ENCODE measurements at regions not wholly inside any gene's neighbourhood (a gene's known extent, or its start where the extent isn't known, plus 50 kb on each side); places are given as distances from the start of the nearest gene placed in this dataset.

DNA sequence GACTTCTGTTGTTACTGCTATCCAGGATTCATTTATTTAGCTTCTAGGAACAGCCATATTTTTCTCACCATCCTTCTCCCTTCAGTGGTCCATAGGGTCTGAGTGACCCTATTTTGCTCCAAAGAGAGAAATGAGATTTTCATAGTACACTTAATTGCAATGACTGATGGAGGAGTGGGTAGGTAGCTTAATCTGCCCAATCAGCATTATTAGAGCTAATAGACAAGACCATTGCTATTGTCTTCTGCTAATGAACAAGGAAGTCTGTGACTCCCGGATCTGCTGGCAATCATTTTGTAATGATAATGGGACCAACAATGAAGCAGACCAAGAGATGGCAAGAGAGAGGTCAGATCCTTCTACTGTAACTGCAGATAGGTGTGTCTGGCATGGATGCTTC lies 271.4 kb upstream of the SLC7A11 start:
- Mint-ChIP-seq H3K27me3 (peaks cover 6% of the 10 kb centered on the region), H3K36me3 (ENCODE audit: low read depth) (no peaks in the 10 kb centered on the region), H3K9me3 (no peaks in the 10 kb centered on the region), H3K27ac (no peak overlapping the region), H3K4me3 (no peak overlapping the region), H3K4me1 (no peaks in the 10 kb centered on the region)
- ATAC-seq (ENCODE audit: low read depth) (no peak), DNase-seq (no peak)
- intact Hi-C loops (cut with micrococcal nuclease): no loop called here
- CTCF ChIA-PET: no interaction called here
- TF ChIP-seq, protein P1, sequence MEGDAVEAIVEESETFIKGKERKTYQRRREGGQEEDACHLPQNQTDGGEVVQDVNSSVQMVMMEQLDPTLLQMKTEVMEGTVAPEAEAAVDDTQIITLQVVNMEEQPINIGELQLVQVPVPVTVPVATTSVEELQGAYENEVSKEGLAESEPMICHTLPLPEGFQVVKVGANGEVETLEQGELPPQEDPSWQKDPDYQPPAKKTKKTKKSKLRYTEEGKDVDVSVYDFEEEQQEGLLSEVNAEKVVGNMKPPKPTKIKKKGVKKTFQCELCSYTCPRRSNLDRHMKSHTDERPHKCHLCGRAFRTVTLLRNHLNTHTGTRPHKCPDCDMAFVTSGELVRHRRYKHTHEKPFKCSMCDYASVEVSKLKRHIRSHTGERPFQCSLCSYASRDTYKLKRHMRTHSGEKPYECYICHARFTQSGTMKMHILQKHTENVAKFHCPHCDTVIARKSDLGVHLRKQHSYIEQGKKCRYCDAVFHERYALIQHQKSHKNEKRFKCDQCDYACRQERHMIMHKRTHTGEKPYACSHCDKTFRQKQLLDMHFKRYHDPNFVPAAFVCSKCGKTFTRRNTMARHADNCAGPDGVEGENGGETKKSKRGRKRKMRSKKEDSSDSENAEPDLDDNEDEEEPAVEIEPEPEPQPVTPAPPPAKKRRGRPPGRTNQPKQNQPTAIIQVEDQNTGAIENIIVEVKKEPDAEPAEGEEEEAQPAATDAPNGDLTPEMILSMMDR (IDR thresholded peaks at IDR 0.05): no peak
- POLR2A ChIA-PET: no interaction called here

DNA sequence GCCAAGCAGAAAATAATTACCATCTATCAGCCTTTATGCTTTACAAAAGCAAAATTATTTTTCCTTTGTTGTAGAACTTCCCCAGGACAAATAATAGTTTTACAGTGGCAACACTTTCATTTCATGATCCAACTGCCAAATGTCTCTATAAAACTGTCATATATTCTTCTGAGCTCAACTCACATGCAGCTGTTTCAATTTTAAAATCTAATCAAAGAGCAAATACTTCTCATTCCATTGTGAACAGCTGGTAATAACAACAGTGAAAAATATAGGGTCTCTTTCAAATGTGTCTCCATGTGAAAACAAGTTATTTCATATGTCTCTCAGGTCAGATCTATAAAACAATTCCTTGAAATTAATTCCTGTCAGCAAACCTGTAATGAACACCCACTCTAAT lies 270.6 kb upstream of the SLC7A11 start:
- intact Hi-C loops (cut with micrococcal nuclease): no loop called here
- POLR2A ChIA-PET: no interaction called here
- H3K4me3 Mint-ChIP-seq: no peak overlapping the region
- H3K4me1 Mint-ChIP-seq: no peaks in the 10 kb centered on the region
- H3K27me3 Mint-ChIP-seq: peaks cover 6% of the 10 kb centered on the region
- no peaks in the 10 kb centered on the region for H3K9me3 Mint-ChIP-seq
- TF ChIP-seq, protein P1 (IDR thresholded peaks at IDR 0.05): no peak
- no peak overlapping the region for H3K27ac Mint-ChIP-seq
- DNase-seq: no peak
- CTCF ChIA-PET: no interaction called here
- no peaks in the 10 kb centered on the region for H3K36me3 Mint-ChIP-seq (ENCODE audit: low read depth)
- ATAC-seq (ENCODE audit: low read depth): no peak

DNA sequence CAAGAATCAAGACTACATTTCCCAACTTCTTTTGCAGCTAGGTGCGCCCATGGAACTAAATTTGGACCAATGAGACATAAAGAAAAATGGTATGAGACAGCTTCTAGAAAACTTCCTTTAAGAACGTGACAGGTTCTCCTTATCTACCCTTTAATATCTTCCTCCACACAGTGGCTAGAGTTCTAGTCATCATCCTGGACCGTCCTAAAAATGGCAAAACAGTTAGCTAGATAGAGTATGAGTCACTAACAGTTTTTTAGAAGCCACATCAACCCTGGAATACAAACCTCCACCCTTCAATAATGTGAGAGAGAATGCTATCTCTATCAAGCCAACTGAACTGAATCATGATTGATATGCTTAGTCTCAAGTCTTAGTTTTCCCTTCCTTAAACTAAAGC lies 267.9 kb upstream of the SLC7A11 start:
- Mint-ChIP-seq H3K27ac (no peak overlapping the region), H3K9me3 (no peaks in the 10 kb centered on the region), H3K27me3 (peaks cover 3% of the 10 kb centered on the region), H3K36me3 (ENCODE audit: low read depth) (no peaks in the 10 kb centered on the region), H3K4me3 (no peak overlapping the region), H3K4me1 (no peaks in the 10 kb centered on the region)
- DNase-seq (no peak), ATAC-seq (ENCODE audit: low read depth) (no peak)
- ChIA-PET CTCF (no interaction called here), POLR2A (no interaction called here)
- TF ChIP-seq, protein P1 (IDR thresholded peaks at IDR 0.05): no peak
- intact Hi-C loops (cut with micrococcal nuclease): no loop called here

DNA sequence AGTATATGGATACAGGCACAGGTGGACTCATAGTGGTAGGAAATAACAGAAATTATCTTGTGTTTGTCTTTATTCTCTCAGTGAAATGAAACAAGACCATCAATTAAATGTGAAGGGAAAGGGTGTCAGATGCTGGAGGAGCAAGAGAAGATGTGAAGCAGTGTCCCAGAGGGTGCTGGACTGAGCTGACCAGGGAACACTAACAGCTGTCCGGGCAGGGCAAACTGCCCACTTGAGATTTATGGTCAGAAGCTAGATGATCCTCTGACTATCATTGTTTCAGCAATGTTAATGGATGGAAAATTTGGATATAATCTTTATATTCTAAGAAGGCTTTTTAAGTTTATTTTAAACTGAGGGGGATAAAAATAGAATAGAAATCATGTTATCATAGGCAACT lies 267.2 kb upstream of the SLC7A11 start:
- no peaks in the 10 kb centered on the region for H3K9me3 Mint-ChIP-seq
- CTCF ChIA-PET: no interaction called here

DNA sequence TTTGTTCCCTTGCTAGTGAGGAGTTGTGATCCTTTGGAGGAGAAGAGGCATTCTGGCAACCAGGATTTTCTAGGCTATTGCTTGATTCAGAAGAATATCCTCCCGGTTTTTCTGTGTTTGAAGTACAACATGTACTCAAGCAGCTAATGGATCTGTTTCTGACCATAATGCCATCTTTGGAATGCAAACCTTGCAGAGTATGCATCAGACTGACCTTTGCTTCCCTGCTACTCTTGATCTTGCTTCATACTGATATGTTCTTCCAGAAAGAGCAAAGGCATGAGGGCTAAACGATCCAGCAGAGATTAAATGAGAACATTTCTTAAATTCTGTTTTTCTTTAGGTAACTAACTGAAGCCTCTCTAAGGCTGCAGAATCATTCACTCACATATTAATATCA lies 265.4 kb upstream of the SLC7A11 start:
- Mint-ChIP-seq H3K4me3 (no peak overlapping the region), H3K27me3 (peaks cover 3% of the 10 kb centered on the region), H3K27ac (no peak overlapping the region), H3K4me1 (no peaks in the 10 kb centered on the region), H3K36me3 (ENCODE audit: low read depth) (no peaks in the 10 kb centered on the region), H3K9me3 (peaks cover 3% of the 10 kb centered on the region)
- ATAC-seq (ENCODE audit: low read depth) (no peak), DNase-seq (no peak)
- ChIA-PET CTCF (no interaction called here), POLR2A (no interaction called here)
- intact Hi-C loops (cut with micrococcal nuclease): no loop called here
- TF ChIP-seq, protein P1 (IDR thresholded peaks at IDR 0.05): no peak

More for the DNA sequence above, 267.2 kb upstream of the SLC7A11 start:
- intact Hi-C loops (cut with micrococcal nuclease): no loop called here
- Mint-ChIP-seq H3K27ac (no peak overlapping the region), H3K4me3 (no peak overlapping the region), H3K36me3 (ENCODE audit: low read depth) (no peaks in the 10 kb centered on the region), H3K4me1 (no peaks in the 10 kb centered on the region), H3K27me3 (peaks cover 3% of the 10 kb centered on the region)
- POLR2A ChIA-PET: no interaction called here
- DNase-seq (no peak), ATAC-seq (ENCODE audit: low read depth) (no peak)
- TF ChIP-seq, protein P1 (IDR thresholded peaks at IDR 0.05): no peak

Measured in activated B cell treated with CpG ODN at 0.5 μM for 24 hours (primary cell).